ENCODE measurements at regions not wholly inside any gene's neighbourhood (a gene's known extent, or its start where the extent isn't known, plus 50 kb on each side); places are given as distances from the start of the nearest gene placed in this dataset.

- no peaks in the 10 kb centered on the region for H3K36me3 ChIP-seq
- H3K9me3 ChIP-seq = no peaks in the 10 kb centered on the region
- no peak overlapping the region for H3K27ac ChIP-seq
- no peaks in the 10 kb centered on the region for H3K27me3 ChIP-seq
- H3K4me1 ChIP-seq (ENCODE audit: control insufficient read depth in 1 of 2, insufficient read depth in 1 of 2, low read depth in 1 of 2, low read length in 1 of 2) = no peaks in the 10 kb centered on the region
- TF ChIP-seq CTCF (IDR thresholded peaks at IDR 0.05) = no peak
- H3K4me3 ChIP-seq (ENCODE audit: low read depth in 1 of 2, low read length in 1 of 2) = no peak overlapping the region
Observed at GRCh38 chr6:169904051-169904922, 152.9 kb downstream of the ERMARD start.

- H3K27ac ChIP-seq = no peak overlapping the region
- no peaks in the 10 kb centered on the region for H3K4me1 ChIP-seq (ENCODE audit: control insufficient read depth in 1 of 2, insufficient read depth in 1 of 2, low read depth in 1 of 2, low read length in 1 of 2)
- H3K9me3 ChIP-seq = no peaks in the 10 kb centered on the region
Observed at GRCh38 chr6:169903122-169903521, 151.7 kb downstream of the ERMARD start.

GRCh38 chr6:169902604-169903003, 151.2 kb downstream of the ERMARD start:
- TF ChIP-seq CTCF (IDR thresholded peaks at IDR 0.05) = no peak
- no peaks in the 10 kb centered on the region for H3K4me1 ChIP-seq (ENCODE audit: control insufficient read depth in 1 of 2, insufficient read depth in 1 of 2, low read depth in 1 of 2, low read length in 1 of 2)
- no peak overlapping the region for H3K4me3 ChIP-seq (ENCODE audit: low read depth in 1 of 2, low read length in 1 of 2)
- no peaks in the 10 kb centered on the region for H3K9me3 ChIP-seq
- H3K27ac ChIP-seq = no peak overlapping the region
- H3K27me3 ChIP-seq = no peaks in the 10 kb centered on the region
- H3K36me3 ChIP-seq = no peaks in the 10 kb centered on the region

More at GRCh38 chr6:169903122-169903521, 151.7 kb downstream of the ERMARD start:
- Histone ChIP-seq H3K4me3 (ENCODE audit: low read depth in 1 of 2, low read length in 1 of 2) (no peak overlapping the region), H3K36me3 (no peaks in the 10 kb centered on the region), H3K27me3 (no peaks in the 10 kb centered on the region)
- no peak for TF ChIP-seq CTCF (IDR thresholded peaks at IDR 0.05)

GRCh38 chr6:169902070-169902469, 150.6 kb downstream of the ERMARD start:
- no peaks in the 10 kb centered on the region for H3K27me3 ChIP-seq
- no peak overlapping the region for H3K27ac ChIP-seq
- H3K4me1 ChIP-seq (ENCODE audit: control insufficient read depth in 1 of 2, insufficient read depth in 1 of 2, low read depth in 1 of 2, low read length in 1 of 2) = no peaks in the 10 kb centered on the region
- H3K4me3 ChIP-seq (ENCODE audit: low read depth in 1 of 2, low read length in 1 of 2) = no peak overlapping the region
- no peaks in the 10 kb centered on the region for H3K9me3 ChIP-seq
- no peak for TF ChIP-seq CTCF (IDR thresholded peaks at IDR 0.05)
- no peaks in the 10 kb centered on the region for H3K36me3 ChIP-seq

GRCh38 chr6:169899481-169900145, 148.2 kb downstream of the ERMARD start:
- no peaks in the 10 kb centered on the region for H3K36me3 ChIP-seq
- H3K9me3 ChIP-seq = no peaks in the 10 kb centered on the region
- H3K4me1 ChIP-seq (ENCODE audit: control insufficient read depth in 1 of 2, insufficient read depth in 1 of 2, low read depth in 1 of 2, low read length in 1 of 2) = no peaks in the 10 kb centered on the region
- TF ChIP-seq CTCF (IDR thresholded peaks at IDR 0.05) = no peak
- no peak overlapping the region for H3K4me3 ChIP-seq (ENCODE audit: low read depth in 1 of 2, low read length in 1 of 2)
- H3K27me3 ChIP-seq = no peaks in the 10 kb centered on the region
- H3K27ac ChIP-seq = no peak overlapping the region
